ENCODE measurements at regions not wholly inside any gene's neighbourhood (a gene's known extent, or its start where the extent isn't known, plus 50 kb on each side); places are given as distances from the start of the nearest gene placed in this dataset.

DNA sequence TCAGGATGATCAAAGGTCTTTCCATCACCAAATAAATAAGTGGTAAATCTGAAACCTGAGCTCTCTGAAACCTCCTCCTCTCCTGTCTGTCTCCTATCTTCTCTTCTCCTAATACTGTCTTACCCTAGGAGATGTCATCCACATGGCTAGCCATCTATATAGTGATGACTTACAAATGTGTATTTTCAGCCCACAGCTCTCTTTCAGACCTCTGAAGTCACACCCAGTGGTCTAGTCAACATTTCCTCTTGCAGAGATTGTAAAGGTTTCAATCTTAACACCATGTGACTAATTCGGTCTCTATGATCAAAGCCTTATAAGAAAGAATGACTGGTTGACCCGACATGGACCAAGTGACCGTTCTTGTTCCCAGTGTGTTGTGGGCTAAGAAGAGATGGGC lies 63.1 kb upstream of the DPT start:
- TF ChIP-seq, protein P1, sequence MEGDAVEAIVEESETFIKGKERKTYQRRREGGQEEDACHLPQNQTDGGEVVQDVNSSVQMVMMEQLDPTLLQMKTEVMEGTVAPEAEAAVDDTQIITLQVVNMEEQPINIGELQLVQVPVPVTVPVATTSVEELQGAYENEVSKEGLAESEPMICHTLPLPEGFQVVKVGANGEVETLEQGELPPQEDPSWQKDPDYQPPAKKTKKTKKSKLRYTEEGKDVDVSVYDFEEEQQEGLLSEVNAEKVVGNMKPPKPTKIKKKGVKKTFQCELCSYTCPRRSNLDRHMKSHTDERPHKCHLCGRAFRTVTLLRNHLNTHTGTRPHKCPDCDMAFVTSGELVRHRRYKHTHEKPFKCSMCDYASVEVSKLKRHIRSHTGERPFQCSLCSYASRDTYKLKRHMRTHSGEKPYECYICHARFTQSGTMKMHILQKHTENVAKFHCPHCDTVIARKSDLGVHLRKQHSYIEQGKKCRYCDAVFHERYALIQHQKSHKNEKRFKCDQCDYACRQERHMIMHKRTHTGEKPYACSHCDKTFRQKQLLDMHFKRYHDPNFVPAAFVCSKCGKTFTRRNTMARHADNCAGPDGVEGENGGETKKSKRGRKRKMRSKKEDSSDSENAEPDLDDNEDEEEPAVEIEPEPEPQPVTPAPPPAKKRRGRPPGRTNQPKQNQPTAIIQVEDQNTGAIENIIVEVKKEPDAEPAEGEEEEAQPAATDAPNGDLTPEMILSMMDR (IDR thresholded peaks at IDR 0.05; ENCODE audit: insufficient read depth, low read length) = no peak
- no peak for TF ChIP-seq POLR2AphosphoS5 (IDR thresholded peaks at IDR 0.05; ENCODE audit: low read depth)
